HG02870 (cell line): ENCODE measurements at regions not wholly inside any gene's neighbourhood (a gene's known extent, or its start where the extent isn't known, plus 50 kb on each side); places are given as distances from the start of the nearest gene placed in this dataset.
"Not testable (repeated sequence)": the region's sequence is repeated elsewhere in the genome, so short reads cannot be mapped to it uniquely, and the experiment has no call there.

Experiments
- ATAC-seq: cut with Tn5 transposase; IDR thresholded peaks from one replicate; pipeline ENCODE4 v1.9.1; 2021; ENCODE audit warnings: mild to moderate bottlenecking, moderate library complexity; ENCODE audit not compliant: unreplicated experiment

GRCh38 chr17:20840987-20841865, 201.6 kb downstream of the USP22 start:
- ATAC-seq: not testable (repeated sequence)

GRCh38 chr17:20842012-20842411, 200.8 kb downstream of the USP22 start:
- ATAC-seq: not testable (repeated sequence)

GRCh38 chr17:20843261-20843660, 199.6 kb downstream of the USP22 start:
- ATAC-seq: not testable (repeated sequence)

GRCh38 chr17:20843799-20844553, 198.8 kb downstream of the USP22 start:
- ATAC-seq: not testable (repeated sequence)

GRCh38 chr17:20848869-20849443, 193.9 kb downstream of the USP22 start:
- ATAC-seq: not testable (repeated sequence)

- ATAC-seq: not testable (repeated sequence)
Measured at GRCh38 chr17:20851591-20852238, 191.1 kb downstream of the USP22 start.

- no peak for ATAC-seq
Measured at GRCh38 chr17:20852239-20852989, 190.4 kb downstream of the USP22 start.

- no peak for ATAC-seq
Measured at GRCh38 chr17:20852990-20853370, 189.8 kb downstream of the USP22 start.

- not testable (repeated sequence) for ATAC-seq
Measured at GRCh38 chr17:20855910-20856470, 186.8 kb downstream of the USP22 start.

GRCh38 chr17:20866444-20867209, 176.2 kb downstream of the USP22 start:
- ATAC-seq: not testable (repeated sequence)

GRCh38 chr17:20867436-20867937, 175.3 kb downstream of the USP22 start:
- not testable (repeated sequence) for ATAC-seq

- not testable (repeated sequence) for ATAC-seq
Measured at GRCh38 chr17:20867938-20868661, 174.7 kb downstream of the USP22 start.

- ATAC-seq: not testable (repeated sequence)
Measured at GRCh38 chr17:20868662-20869007, 174.2 kb downstream of the USP22 start.

GRCh38 chr17:20873173-20873572, 169.6 kb downstream of the USP22 start:
- not testable (repeated sequence) for ATAC-seq

GRCh38 chr17:20873688-20874328, 169.0 kb downstream of the USP22 start:
- not testable (repeated sequence) for ATAC-seq

GRCh38 chr17:20877384-20877783, 165.4 kb downstream of the USP22 start:
- ATAC-seq: not testable (repeated sequence)

GRCh38 chr17:20890338-20890737, 152.5 kb downstream of the USP22 start:
- ATAC-seq: no peak

GRCh38 chr17:20895426-20895825, 147.4 kb downstream of the USP22 start:
- ATAC-seq: not testable (repeated sequence)
